ENCODE measurements at regions not wholly inside any gene's neighbourhood (a gene's known extent, or its start where the extent isn't known, plus 50 kb on each side); places are given as distances from the start of the nearest gene placed in this dataset.

DNA sequence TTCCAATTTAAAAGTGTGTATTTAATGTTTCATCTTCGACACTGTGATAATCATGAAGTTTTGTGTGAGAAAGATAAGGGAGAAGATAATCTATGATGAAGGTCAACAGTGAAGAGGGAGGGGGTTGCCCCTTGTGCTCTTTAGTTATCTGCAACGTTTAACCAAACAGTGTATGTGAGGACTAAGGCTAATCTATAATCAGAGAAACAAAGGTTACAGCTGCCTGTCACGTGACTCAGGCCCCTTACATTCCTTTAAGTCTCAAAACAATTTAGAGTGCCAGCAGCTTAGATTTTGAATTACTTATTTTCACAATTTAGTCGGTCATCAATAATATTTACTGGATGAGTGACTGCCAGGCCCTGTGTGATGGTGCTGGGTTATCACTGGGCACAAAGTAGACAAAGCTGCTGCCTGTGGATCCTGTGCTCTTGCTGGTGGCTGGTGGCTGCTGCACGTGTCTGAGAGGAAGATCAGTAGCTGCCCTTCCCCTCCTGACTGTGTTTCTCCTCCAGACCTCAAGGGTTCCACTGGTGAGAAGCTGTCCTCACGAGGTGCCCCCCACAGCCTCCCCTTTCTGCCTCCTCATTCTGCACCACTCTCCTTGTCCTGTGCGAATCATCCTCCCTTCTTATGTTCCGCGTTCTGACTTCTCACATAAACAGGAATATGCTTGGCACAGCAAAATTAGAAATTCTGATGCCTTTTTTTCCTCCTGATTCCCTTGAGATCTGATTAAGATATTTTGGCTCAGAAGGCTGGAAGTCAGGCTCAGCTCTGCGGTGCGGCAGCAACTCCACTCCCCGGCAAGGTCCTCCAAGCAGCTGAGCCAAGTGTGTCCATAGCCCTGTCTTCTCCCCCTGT lies 331.1 kb upstream of the B3GAT1 start:
- TF ChIP-seq POLR2AphosphoS5 (IDR thresholded peaks at IDR 0.05) (no peak), CTCF (IDR thresholded peaks at IDR 0.05) (no peak), EP300 (IDR thresholded peaks at IDR 0.05) (no peak), POLR2A (IDR thresholded peaks at IDR 0.05; ENCODE audit: low read depth) (no peak)

DNA sequence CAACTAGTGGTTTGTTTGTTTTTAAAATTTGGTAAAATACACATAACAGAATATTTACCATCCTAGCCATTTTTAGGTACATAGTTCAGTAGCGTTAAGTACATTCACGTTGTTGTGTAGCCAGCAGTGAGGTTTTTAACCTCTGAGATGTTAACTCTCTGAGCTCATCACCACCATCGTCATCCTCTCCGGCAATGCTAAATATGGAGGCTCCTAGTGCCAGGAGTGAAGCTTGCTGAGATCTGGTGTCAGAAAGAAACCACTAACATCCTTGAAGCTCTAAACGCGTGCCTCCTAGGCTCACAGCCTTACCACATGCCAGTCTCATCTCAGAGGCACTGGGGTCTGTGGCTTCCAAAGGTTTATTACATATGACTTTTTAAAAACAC lies 330.2 kb upstream of the B3GAT1 start:
- no peaks in the 10 kb centered on the region for H3K4me1 ChIP-seq
- peaks cover 0 to 7% (median 0%) of the 10 kb centered on the region in 4 donors for H3K9me3 ChIP-seq
- no peak overlapping the region for H3K27ac ChIP-seq (replicated peaks in 1 of 4)
- DNase-seq (ENCODE audit: extremely low spot score), result no peak
- H3K36me3 ChIP-seq, result no peaks in the 10 kb centered on the region
- WGBS, result 53% methylated on average over 6 of the region's 6 CpGs
- no peak overlapping the region for H3K4me3 ChIP-seq
- H3K27me3 ChIP-seq, result peaks cover 0 to 5% (median 0%) of the 10 kb centered on the region in 4 donors
- intact Hi-C loops (cut with DNase I), result no loop called here
- TF ChIP-seq POLR2AphosphoS5 (IDR thresholded peaks at IDR 0.05) (no peak), POLR2A (IDR thresholded peaks at IDR 0.05; ENCODE audit: low read depth) (no peak), CTCF (IDR thresholded peaks at IDR 0.05) (no peak), EP300 (IDR thresholded peaks at IDR 0.05) (no peak)

More for the DNA sequence above, 331.1 kb upstream of the B3GAT1 start:
- Histone ChIP-seq H3K27ac (replicated peaks in 1 of 4) (no peak overlapping the region), H3K4me1 (no peaks in the 10 kb centered on the region), H3K4me3 (no peak overlapping the region), H3K36me3 (no peaks in the 10 kb centered on the region), H3K27me3 (peaks cover 0 to 5% (median 0%) of the 10 kb centered on the region in 4 donors), H3K9me3 (peaks cover 0 to 7% (median 1%) of the 10 kb centered on the region in 4 donors)
- intact Hi-C loops (cut with DNase I), result no loop called here
- 61% methylated on average over 12 of the region's 12 CpGs for WGBS
- no peak for DNase-seq (ENCODE audit: extremely low spot score)

DNA sequence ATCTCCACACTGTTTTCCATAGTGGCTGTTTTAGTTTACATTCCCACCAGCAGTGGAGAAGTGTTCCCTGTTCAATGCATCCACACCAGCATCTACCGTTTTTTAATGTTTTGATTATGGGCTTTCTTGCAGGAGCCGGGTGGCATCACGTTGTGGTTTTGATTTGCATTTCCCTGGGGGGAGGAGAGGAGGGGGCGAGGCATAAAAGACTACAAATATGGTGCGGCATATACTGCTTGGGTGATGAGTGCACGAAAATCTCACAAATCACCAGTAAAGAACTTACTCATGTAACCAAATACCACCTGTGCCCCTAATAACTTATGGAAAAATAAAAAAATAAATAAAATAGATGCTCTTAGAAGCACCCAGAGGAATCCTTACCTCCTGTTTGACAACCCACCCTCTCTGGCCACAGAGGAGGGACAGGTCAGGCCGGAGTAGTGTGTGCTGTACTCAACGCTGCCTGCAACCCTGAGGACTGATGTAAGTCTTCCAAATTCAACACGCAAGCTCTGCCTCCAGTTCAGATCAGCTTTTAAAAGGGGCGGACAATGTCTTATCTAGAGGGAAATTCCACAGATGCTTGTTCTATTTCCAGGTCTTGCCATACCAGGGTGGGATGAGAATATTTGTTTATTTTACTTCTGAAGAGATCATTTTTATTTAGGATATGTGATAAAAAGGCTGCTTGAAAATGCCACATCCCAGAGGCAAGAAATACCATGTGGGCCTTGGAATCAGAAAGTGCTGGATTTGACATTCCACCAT lies 329.6 kb upstream of the B3GAT1 start:
- intact Hi-C loops (cut with DNase I), result no loop called here
- Histone ChIP-seq H3K9me3 (peaks cover 0 to 4% (median 0%) of the 10 kb centered on the region in 4 donors), H3K27me3 (peaks cover 0 to 5% (median 0%) of the 10 kb centered on the region in 4 donors), H3K36me3 (no peaks in the 10 kb centered on the region), H3K4me3 (no peak overlapping the region), H3K27ac (replicated peaks in 1 of 4) (no peak overlapping the region), H3K4me1 (peaks cover 0 to 3% (median 1%) of the 10 kb centered on the region in 4 donors)
- DNase-seq (ENCODE audit: extremely low spot score), result no peak
- TF ChIP-seq CTCF (IDR thresholded peaks at IDR 0.05) (no peak), POLR2A (IDR thresholded peaks at IDR 0.05; ENCODE audit: low read depth) (no peak), EP300 (IDR thresholded peaks at IDR 0.05) (no peak), POLR2AphosphoS5 (IDR thresholded peaks at IDR 0.05) (no peak)
- 53% methylated on average over 10 of the region's 10 CpGs for WGBS

DNA sequence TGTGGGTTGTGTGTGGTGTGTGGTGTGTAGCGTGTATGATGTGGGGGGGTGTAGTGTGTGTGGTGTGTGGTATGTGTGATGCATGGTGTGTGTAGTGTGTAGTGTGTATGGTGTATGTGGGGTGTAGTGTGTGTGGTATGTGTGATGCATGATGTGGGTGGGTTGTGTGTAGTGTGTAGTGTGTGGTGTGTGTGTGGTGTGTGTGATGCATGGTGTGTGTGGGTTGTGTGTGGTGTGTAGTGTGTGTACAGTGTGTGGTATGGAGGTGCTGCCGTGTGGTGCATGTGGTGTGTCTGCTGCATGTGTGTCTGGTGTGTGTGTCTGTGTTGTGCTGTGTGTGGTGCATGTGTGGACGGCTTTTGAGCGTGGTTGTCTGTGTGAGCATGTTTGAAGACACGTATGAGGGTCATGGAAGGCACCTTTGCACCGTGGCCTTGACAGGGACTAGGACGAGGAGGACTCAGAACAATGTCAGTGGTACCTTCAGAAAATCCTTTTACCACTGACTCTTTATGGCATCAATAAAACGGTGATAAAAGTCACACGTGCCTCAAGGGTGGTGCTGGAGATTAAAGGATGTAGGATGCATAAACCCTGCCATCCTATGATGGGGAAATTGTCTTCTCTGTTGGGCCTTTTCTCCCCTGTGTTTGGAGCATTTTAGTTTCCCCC lies 328.7 kb upstream of the B3GAT1 start:
- intact Hi-C loops (cut with DNase I), result no loop called here
- Histone ChIP-seq H3K27me3 (peaks cover 0 to 5% (median 0%) of the 10 kb centered on the region in 4 donors), H3K27ac (replicated peaks in 1 of 4) (no peak overlapping the region), H3K36me3 (no peaks in the 10 kb centered on the region), H3K9me3 (no peaks in the 10 kb centered on the region), H3K4me3 (no peak overlapping the region), H3K4me1 (peaks cover 0 to 10% (median 4%) of the 10 kb centered on the region in 4 donors)
- no peak for TF ChIP-seq POLR2A (IDR thresholded peaks at IDR 0.05; ENCODE audit: low read depth)
- no peak for TF ChIP-seq CTCF (IDR thresholded peaks at IDR 0.05)
- TF ChIP-seq POLR2AphosphoS5 (IDR thresholded peaks at IDR 0.05), result no peak
- no peak for TF ChIP-seq EP300 (IDR thresholded peaks at IDR 0.05)
- DNase-seq (ENCODE audit: extremely low spot score), result no peak
- WGBS, result 82% methylated on average over 9 of the region's 9 CpGs

All from esophagus muscularis mucosa (tissue), 4 donors.